ENCODE measurements at regions not wholly inside any gene's neighbourhood (a gene's known extent, or its start where the extent isn't known, plus 50 kb on each side); places are given as distances from the start of the nearest gene placed in this dataset.

DNA sequence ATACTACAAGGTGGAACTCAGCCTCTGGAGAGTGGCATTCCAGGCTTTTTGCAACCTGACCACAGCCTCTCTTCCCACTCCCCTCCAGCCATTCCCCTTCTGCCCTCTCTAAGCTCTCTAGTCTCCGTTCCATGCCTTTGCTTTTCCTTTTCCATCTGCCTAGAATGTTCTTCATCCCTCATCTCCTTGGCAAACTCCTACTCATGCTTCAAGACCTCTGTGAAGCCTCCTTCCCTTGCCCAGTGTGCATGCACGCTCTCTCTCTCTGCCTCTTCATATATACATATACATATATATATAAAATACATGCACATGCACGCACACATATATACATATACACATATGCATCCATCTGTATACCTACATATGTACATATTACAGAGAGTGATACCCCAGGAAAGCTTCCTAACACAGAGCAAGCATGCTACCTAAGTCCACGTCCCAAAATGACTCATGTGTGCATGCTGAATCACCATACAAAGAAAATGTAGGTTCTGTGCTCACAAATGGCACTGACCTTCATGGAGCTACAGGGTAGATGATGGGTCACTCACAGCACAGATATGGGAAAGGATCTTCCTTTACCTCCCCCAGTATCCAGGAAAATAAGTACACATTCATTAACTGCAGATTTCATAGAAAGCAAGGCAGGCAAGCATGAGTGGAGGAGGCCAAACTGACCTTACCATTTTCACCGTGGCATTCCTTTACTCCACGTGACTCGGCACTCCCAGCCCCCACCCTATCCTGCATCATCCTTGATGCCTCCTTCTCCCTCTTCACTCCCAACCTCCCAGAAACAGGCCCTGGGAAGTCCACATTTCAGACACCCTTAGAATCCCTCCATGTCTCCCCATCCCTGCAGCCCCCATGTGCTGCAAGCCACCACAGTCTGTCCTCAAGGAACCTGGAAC, 238.4 kb upstream of the ZMIZ1 start:
- TF ChIP-seq, protein P1, sequence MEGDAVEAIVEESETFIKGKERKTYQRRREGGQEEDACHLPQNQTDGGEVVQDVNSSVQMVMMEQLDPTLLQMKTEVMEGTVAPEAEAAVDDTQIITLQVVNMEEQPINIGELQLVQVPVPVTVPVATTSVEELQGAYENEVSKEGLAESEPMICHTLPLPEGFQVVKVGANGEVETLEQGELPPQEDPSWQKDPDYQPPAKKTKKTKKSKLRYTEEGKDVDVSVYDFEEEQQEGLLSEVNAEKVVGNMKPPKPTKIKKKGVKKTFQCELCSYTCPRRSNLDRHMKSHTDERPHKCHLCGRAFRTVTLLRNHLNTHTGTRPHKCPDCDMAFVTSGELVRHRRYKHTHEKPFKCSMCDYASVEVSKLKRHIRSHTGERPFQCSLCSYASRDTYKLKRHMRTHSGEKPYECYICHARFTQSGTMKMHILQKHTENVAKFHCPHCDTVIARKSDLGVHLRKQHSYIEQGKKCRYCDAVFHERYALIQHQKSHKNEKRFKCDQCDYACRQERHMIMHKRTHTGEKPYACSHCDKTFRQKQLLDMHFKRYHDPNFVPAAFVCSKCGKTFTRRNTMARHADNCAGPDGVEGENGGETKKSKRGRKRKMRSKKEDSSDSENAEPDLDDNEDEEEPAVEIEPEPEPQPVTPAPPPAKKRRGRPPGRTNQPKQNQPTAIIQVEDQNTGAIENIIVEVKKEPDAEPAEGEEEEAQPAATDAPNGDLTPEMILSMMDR (IDR thresholded peaks at IDR 0.05; ENCODE audit: low read depth, low read length) = no peak
- H3K4me3 ChIP-seq (ENCODE audit: low read depth, low read length) = no peak overlapping the region

DNA sequence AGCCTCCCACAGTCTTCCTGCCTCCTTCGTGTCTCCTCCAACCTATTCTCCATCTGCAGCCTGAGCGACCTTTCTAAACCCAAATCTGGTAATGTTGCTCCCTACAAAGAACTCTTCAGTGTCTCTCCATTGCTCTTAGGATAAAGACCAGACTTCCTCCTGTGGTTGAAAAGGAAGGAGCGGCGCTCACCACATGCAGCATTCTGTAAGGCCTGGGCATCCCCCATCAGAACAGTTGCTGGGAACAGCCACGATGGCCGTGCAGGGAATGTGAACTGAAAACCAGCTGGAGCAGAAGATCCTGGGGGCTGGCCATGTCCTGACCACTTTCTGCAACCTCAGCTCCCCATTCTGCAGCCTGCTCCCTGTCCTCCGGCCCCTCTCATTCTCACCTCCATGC, 237.8 kb upstream of the ZMIZ1 start:
- TF ChIP-seq, protein P1 (IDR thresholded peaks at IDR 0.05; ENCODE audit: low read depth, low read length) = no peak
- H3K4me3 ChIP-seq (ENCODE audit: low read depth, low read length) = no peak overlapping the region

DNA sequence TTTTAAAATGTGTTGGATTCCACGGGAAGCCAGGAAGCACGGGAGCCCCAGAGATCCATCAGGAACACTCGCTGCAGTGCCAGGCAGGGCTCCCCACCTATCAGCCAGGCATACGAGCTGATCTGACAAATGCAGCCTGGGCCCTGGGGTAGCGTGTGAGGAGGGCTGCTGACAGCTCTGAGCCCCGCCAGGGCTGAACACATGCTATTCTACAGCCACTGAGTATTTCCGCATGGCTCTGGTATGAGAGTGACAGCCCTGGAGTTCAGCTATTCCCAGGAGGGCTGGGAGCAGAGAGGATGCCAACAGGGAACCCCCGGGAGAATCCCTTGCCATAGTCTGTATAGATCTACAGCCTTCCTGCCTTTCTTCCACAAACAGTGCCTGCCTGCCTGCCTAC, 237.3 kb upstream of the ZMIZ1 start:
- H3K4me3 ChIP-seq (ENCODE audit: low read depth, low read length) = no peak overlapping the region
- TF ChIP-seq, protein P1 (IDR thresholded peaks at IDR 0.05; ENCODE audit: low read depth, low read length) = no peak

- no peak overlapping the region for H3K4me3 ChIP-seq (ENCODE audit: low read depth, low read length)
- TF ChIP-seq, protein P1 (IDR thresholded peaks at IDR 0.05; ENCODE audit: low read depth, low read length) = no peak
Measured at GRCh38 chr10:78832281-78832680, 236.5 kb upstream of the ZMIZ1 start.

GRCh38 chr10:78838141-78838657, 230.6 kb upstream of the ZMIZ1 start:
- TF ChIP-seq, protein P1 (IDR thresholded peaks at IDR 0.05; ENCODE audit: low read depth, low read length) = no peak
- H3K4me3 ChIP-seq (ENCODE audit: low read depth, low read length) = no peak overlapping the region

DNA sequence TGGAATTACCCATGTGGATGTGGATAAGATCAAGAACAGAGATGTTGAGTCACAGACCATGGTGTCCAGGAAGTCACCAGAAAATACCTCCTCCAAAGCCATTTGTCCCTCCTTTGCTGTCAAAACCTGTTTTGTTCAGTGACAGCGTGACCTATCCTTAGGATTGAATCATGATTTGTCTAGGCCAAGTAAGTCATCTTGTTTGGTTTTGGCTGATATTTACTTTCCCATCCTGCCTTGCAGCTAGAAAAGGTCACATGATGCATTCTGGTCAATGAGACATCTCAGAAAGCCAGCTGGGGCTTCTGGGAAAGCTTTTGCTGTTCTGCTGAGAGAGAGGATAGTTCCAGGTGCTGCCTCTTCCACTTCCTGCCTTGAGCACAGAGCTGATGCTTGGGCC, 225.3 kb upstream of the ZMIZ1 start:
- TF ChIP-seq, protein P1 (IDR thresholded peaks at IDR 0.05; ENCODE audit: low read depth, low read length) = no peak
- H3K4me3 ChIP-seq (ENCODE audit: low read depth, low read length) = no peak overlapping the region

DNA sequence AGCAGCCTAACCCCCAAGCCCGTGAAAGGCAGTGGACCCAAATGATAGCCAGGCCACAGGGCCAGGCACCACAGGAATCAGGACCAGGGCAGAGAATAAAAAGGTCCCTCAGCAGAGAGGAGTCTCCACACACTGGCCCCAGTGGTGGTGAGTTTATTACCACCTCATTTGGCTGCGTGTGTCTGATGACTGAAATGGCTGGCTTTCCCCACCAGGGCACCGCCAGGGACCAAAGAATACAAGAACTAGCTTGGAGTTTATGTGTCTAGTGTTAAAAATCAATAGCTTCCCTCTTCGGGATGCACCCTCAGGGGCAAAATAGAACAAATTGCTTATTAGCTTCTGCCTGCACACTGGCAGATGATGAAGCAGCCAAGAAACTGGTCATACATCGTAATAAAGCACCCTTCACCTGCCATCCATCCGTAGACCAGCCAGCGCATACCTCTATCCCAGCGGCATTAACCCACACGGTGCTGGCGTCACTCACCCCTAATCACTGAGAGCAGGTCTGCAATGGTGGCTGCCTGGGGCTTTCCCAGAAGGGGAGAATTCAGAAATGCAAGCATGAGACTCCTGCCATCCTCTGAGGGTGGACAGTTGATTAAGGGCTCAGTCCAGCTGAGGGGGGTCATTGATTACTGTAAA, 223.7 kb upstream of the ZMIZ1 start:
- no peak overlapping the region for H3K4me3 ChIP-seq (ENCODE audit: low read depth, low read length)
- TF ChIP-seq, protein P1 (IDR thresholded peaks at IDR 0.05; ENCODE audit: low read depth, low read length) = no peak
